ENCODE measurements at regions not wholly inside any gene's neighbourhood (a gene's known extent, or its start where the extent isn't known, plus 50 kb on each side); places are given as distances from the start of the nearest gene placed in this dataset.

- DNase-seq: no peak
- Histone ChIP-seq H3K27me3 (no peaks in the 10 kb centered on the region), H3K36me3 (no peaks in the 10 kb centered on the region), H3K27ac (no peak overlapping the region), H3K4me3 (no peak overlapping the region), H3K9me3 (no peaks in the 10 kb centered on the region), H3K4me1 (no peaks in the 10 kb centered on the region), H3K9ac (ENCODE audit: low read depth in 2 of 2, low read length in 2 of 2) (no peak overlapping the region)
- no peak for TF ChIP-seq CTCF (IDR thresholded peaks at IDR 0.05)
- intact Hi-C loops (cut with DNase I): no loop called here
Observed at GRCh38 chr14:85399186-85399585, 130.8 kb upstream of the FLRT2 start.

- H3K9me3 ChIP-seq: no peaks in the 10 kb centered on the region
- intact Hi-C loops (cut with DNase I): no loop called here
- no peaks in the 10 kb centered on the region for H3K36me3 ChIP-seq
- no peak for TF ChIP-seq CTCF (IDR thresholded peaks at IDR 0.05)
- H3K4me1 ChIP-seq: no peaks in the 10 kb centered on the region
- DNase-seq: no peak
- H3K4me3 ChIP-seq: no peak overlapping the region
- H3K27ac ChIP-seq: no peak overlapping the region
- H3K27me3 ChIP-seq: no peaks in the 10 kb centered on the region
- H3K9ac ChIP-seq (ENCODE audit: low read depth in 2 of 2, low read length in 2 of 2): no peak overlapping the region
Observed at GRCh38 chr14:85400678-85401077, 129.3 kb upstream of the FLRT2 start.

- DNase-seq: no peak
- no peaks in the 10 kb centered on the region for H3K9me3 ChIP-seq
- no peak overlapping the region for H3K9ac ChIP-seq (ENCODE audit: low read depth in 2 of 2, low read length in 2 of 2)
- no peak overlapping the region for H3K27ac ChIP-seq
- H3K27me3 ChIP-seq: no peaks in the 10 kb centered on the region
- H3K4me3 ChIP-seq: no peak overlapping the region
- H3K4me1 ChIP-seq: no peaks in the 10 kb centered on the region
- TF ChIP-seq CTCF (IDR thresholded peaks at IDR 0.05): no peak
- intact Hi-C loops (cut with DNase I): no loop called here
- H3K36me3 ChIP-seq: no peaks in the 10 kb centered on the region
Observed at GRCh38 chr14:85401384-85401783, 128.6 kb upstream of the FLRT2 start.

- Histone ChIP-seq H3K9ac (ENCODE audit: low read depth in 2 of 2, low read length in 2 of 2) (no peak overlapping the region), H3K4me1 (no peaks in the 10 kb centered on the region), H3K36me3 (no peaks in the 10 kb centered on the region), H3K27ac (no peak overlapping the region), H3K27me3 (no peaks in the 10 kb centered on the region), H3K4me3 (no peak overlapping the region), H3K9me3 (no peaks in the 10 kb centered on the region)
- DNase-seq: no peak
- intact Hi-C loops (cut with DNase I): no loop called here
- no peak for TF ChIP-seq CTCF (IDR thresholded peaks at IDR 0.05)
Observed at GRCh38 chr14:85402569-85403162, 127.3 kb upstream of the FLRT2 start.

GRCh38 chr14:85409481-85410210 is 120.3 kb upstream of the FLRT2 start:
- Histone ChIP-seq H3K27me3 (no peaks in the 10 kb centered on the region), H3K27ac (no peak overlapping the region), H3K36me3 (no peaks in the 10 kb centered on the region), H3K9me3 (no peaks in the 10 kb centered on the region), H3K4me1 (no peaks in the 10 kb centered on the region), H3K9ac (ENCODE audit: low read depth in 2 of 2, low read length in 2 of 2) (no peak overlapping the region), H3K4me3 (no peak overlapping the region)
- DNase-seq: no peak
- intact Hi-C loops (cut with DNase I): no loop called here
- TF ChIP-seq CTCF (IDR thresholded peaks at IDR 0.05): no peak
